Activated CD4-positive, CD25-positive, alpha-beta regulatory T cell treated with anti-CD3 and anti-CD28 coated beads, Interleukin-2, amount 50 U/mL, for 16 hours (primary cell): ENCODE measurements at regions not wholly inside any gene's neighbourhood (a gene's known extent, or its start where the extent isn't known, plus 50 kb on each side); places are given as distances from the start of the nearest gene placed in this dataset.

ENCODE experiments used
- DNase-seq: peaks from one replicate; pipeline ENCODE4 v3.0.0-alpha.2; 2020; ENCODE audit warnings: low read depth, low spot score

DNA sequence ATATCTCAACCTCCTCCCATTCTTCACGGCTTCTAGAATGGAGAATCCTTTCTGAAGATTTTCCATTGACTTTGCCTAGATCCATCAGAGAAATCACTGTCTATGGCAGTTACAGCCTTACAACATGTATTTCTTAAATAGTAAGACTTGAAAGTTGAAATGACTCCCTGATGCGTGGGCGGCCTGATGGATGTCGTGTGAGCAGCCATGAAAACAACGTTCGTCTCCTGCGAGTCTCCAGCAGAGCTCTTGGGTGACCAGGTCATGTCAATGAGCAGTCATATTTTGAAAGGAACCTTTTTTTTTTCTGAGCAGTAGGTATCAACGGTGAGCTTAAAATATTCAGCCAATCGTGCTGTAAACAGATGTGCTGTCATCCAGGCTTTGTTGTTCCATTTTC, 139.9 kb upstream of the C14orf180 start:
- no peak for DNase-seq

DNA sequence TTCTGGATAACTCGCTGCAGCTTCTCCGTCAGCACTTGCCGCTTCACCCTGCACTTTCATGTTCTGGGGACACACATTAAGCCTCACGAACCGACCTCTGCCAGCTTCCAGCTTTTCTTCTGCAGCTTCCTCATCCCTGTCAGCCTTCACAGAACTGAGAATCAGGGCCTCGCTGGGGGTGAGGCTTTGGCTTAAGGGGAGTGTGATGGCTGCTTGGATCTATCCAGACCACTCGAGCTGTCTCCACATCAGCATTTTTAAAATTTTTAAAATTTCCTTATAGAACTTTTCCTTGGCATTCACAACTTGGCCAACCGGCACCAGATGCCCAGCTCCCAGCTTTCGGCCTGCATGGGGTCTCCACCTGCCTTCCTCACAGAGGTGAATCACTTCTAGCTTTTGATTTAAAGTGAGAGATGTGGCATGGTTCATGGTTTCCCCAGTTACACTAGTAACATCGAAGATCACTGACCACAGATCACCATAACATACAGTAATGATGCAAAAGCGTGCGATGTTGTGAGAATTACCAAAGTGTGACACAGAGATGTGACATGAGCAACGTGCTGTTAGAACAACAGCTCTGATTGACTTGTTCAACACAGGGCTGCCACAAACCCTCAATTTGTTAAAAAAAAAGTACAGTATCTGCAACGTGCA, 139.1 kb upstream of the C14orf180 start:
- no peak for DNase-seq

DNA sequence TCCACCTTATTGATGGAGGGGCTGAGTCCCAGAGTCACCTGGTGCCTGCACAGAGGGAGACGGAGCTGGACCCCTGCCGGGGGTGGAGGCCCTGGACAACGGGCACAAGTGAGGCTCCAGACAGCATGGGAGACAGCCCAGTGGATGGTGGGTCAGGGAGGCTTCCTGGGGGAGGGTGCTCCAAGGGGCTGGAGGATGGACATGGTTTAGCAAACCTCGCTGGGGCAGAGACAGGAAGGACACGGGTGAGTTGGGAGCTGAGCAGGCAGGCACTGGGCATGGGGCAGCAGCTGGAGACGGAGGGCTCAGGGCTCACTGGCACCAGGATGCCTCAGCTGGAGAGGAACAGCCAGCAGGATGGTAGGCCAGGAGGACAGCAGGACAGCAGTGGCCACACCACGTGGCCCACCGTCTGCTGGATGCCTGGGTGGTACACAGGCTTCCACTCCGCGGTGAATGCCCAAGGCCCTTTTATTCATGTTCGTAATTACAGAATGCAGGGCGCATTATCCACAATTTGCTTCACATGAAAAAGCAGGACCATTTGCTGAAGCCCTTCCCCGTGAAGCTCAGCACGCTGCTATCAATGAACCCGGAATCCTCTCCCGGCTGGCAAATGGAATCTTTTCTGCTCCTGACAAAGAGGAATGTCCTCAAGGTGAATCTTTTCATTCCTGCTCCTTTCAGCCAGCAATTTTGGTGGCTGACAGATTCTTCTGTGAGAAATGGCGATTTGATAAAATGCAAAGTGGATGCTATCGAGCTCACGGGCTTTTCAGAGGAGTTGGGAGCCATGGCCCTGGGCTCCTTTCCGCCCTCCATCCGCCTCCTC, 138.1 kb upstream of the C14orf180 start:
- no peak for DNase-seq

DNA sequence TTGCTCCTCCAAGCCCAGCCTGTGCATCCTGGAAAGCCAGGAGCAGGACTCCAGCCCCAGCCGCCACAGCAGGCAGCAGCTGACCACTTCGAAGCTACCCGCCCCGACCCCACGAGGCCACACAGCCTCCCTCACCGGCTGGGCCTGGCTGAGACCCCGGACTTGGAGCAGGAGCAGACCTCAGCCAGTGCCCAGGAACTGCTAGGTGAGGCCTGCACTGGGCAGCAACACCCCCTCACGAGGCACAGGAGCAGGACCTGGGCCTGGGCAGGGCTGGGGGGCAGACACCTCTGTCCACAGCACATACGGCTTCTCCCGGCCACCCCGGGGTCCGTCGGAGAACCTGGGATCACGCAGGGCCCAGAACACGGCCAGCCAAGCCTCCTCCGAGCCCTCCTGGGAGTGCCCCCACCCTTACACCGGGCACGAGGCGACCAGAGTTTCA, 137.4 kb upstream of the C14orf180 start:
- DNase-seq: no peak

GRCh38 chr14:104442631-104443390, 136.8 kb upstream of the C14orf180 start:
- no peak for DNase-seq

GRCh38 chr14:104443391-104444158, 136.0 kb upstream of the C14orf180 start:
- no peak for DNase-seq

GRCh38 chr14:104444159-104445030, 135.2 kb upstream of the C14orf180 start:
- DNase-seq: no peak

- no peak for DNase-seq
These were observed 134.5 kb upstream of the C14orf180 start for GRCh38 chr14:104445086-104445485.

- no peak for DNase-seq
These were observed 133.7 kb upstream of the C14orf180 start for GRCh38 chr14:104445832-104446381.

GRCh38 chr14:104446611-104447010, 133.0 kb upstream of the C14orf180 start:
- DNase-seq: no peak

- DNase-seq: no peak
These were observed 131.8 kb upstream of the C14orf180 start for GRCh38 chr14:104447750-104448149.

GRCh38 chr14:104448321-104448720, 131.2 kb upstream of the C14orf180 start:
- DNase-seq: no peak

GRCh38 chr14:104448721-104449120, 130.8 kb upstream of the C14orf180 start:
- DNase-seq: no peak

DNA sequence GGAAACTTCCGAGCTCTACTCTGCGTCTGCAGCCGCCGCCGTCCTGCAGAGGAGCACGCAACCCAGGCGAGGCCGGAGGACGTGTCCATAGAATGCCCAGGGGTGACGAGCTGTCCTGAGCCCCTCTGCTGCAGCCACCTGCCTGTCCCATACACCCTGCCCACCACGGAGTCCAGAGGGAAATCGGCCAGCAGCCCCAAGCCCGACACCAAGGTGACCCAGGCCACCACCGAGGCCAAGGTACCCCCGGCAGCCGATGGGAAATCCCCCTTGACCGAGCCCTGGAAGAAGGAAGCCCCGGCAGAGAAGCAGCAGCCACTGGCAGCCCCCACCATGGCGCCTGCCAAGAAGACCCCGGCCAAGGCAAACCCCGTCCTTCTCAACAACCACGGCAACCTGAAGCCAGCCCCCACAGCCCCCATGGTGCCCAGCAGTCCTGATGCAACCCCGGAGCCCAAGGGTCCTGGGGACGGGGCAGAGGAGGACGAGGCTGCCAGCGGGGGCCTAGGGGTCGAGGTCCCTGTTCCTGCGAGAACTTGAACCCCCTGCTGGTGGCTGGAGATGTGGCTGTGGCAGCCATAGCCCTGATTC, 128.7 kb upstream of the C14orf180 start:
- DNase-seq: no peak

- no peak for DNase-seq
These were observed 128.1 kb upstream of the C14orf180 start for GRCh38 chr14:104451474-104451873.

- DNase-seq: no peak
These were observed 120.7 kb upstream of the C14orf180 start for GRCh38 chr14:104458845-104459244.

- DNase-seq: no peak
These were observed 118.5 kb upstream of the C14orf180 start for GRCh38 chr14:104460791-104461651.

- DNase-seq: no peak
These were observed 117.7 kb upstream of the C14orf180 start for GRCh38 chr14:104461676-104462449.
